Lung (tissue), 11 donors: ENCODE measurements at regions not wholly inside any gene's neighbourhood (a gene's known extent, or its start where the extent isn't known, plus 50 kb on each side); places are given as distances from the start of the nearest gene placed in this dataset.

Experiments
- ATAC-seq: fragments of 200-7000 bp; cut with Tn5 transposase; one replicate; pipeline ENCODE4 v1.9.1; 2020; ENCODE audit warnings: moderate number of reproducible peaks; ENCODE audit not compliant: insufficient read depth, low FRiP score
- DNase-seq, 3 donors: peaks; one replicate each; pipeline ENCODE4 v3.0.0-alpha.2; 2013 to 2017
- H3K27ac ChIP-seq, 2 donors: one replicate each; pipeline ENCODE4 v1.5.1; 2013; ENCODE audit warnings: mild to moderate bottlenecking in 2 of 2, moderate library complexity in 2 of 2, control low read depth in 1 of 2, inconsistent platforms in 1 of 2, low read depth in 1 of 2, low read length in 1 of 2
- H3K27me3 ChIP-seq, 3 donors: one replicate each; pipeline ENCODE4 v1.5.1; 2013; ENCODE audit warnings: low read length in 2 of 3; ENCODE audit not compliant: control insufficient read depth in 3 of 3, insufficient read depth in 3 of 3
- H3K36me3 ChIP-seq, 4 donors: one replicate each; pipeline ENCODE4 v1.5.1; 2013; ENCODE audit warnings: low read length in 4 of 4, mild to moderate bottlenecking in 1 of 4, moderate library complexity in 1 of 4; ENCODE audit not compliant: control insufficient read depth in 4 of 4, insufficient read depth in 4 of 4
- H3K4me1 ChIP-seq, 5 donors: one replicate each; pipeline ENCODE4 v1.5.1; 2013; ENCODE audit warnings: low read length in 5 of 5, mild to moderate bottlenecking in 2 of 5, moderate library complexity in 1 of 5; ENCODE audit not compliant: control insufficient read depth in 5 of 5, insufficient read depth in 5 of 5
- H3K4me3 ChIP-seq: one replicate; pipeline ENCODE4 v1.5.1; 2013; ENCODE audit warnings: mild to moderate bottlenecking, control low read depth, moderate library complexity
- H3K9ac ChIP-seq, 2 donors: one replicate each; pipeline ENCODE4 v1.5.1; 2013; ENCODE audit warnings: low read length in 2 of 2, control low read depth in 1 of 2; ENCODE audit not compliant: insufficient read depth in 1 of 2
- H3K9me3 ChIP-seq, 4 donors: one replicate each; pipeline ENCODE4 v1.5.1; 2013; ENCODE audit warnings: low read length in 3 of 4, mild to moderate bottlenecking in 1 of 4, moderate library complexity in 1 of 4; ENCODE audit not compliant: control insufficient read depth in 4 of 4, insufficient read depth in 3 of 4
- CTCF ChIP-seq: IDR thresholded peaks from 2 replicates; pipeline ENCODE4 v1.5.1; 2012; ENCODE audit warnings: mild to moderate bottlenecking; ENCODE audit errors: control extremely low read depth, extremely low read depth
- WGBS, 2 donors: extraction: QIAGEN DNeasy Blood & Tissue Kit; methylation state at CpG; one replicate each; pipeline ENCODE4 v1.1.7; 2013; 5-methylcytosine and 5-hydroxymethylcytosine counted together
- donor health status: control.
- donor health status: control.
- donor health status: Bipolar disorder and iron deficiency.
- donor health status: healthy.
- donor health status: DM: yes; HTN: yes; CAD: no.

- no peak overlapping the region for H3K9ac ChIP-seq
- H3K4me1 ChIP-seq, result peaks cover 0 to 10% (median 0%) of the 10 kb centered on the region in 5 donors
- no peaks in the 10 kb centered on the region for H3K36me3 ChIP-seq
- 30 to 47% methylated on average over 2 of the region's 2 CpGs for WGBS, 2 donors
- H3K4me3 ChIP-seq, result no peak overlapping the region
- no peaks in the 10 kb centered on the region for H3K27me3 ChIP-seq
- DNase-seq, result peak in 2 of 3 donors; percentile 61 to 70
- H3K9me3 ChIP-seq, result no peaks in the 10 kb centered on the region
- TF ChIP-seq CTCF, result no peak
- no peak overlapping the region for H3K27ac ChIP-seq
- ATAC-seq, result no peak
Observed at GRCh38 chr15:93942269-93942694, 289.1 kb upstream of the MCTP2 start.

- TF ChIP-seq CTCF, result no peak
- 81 to 89% methylated on average over 4 of the region's 4 CpGs for WGBS, 2 donors
- ATAC-seq, result no peak
Observed at GRCh38 chr15:93941697-93942096, 289.7 kb upstream of the MCTP2 start.

GRCh38 chr15:93940226-93940625, 291.1 kb upstream of the MCTP2 start:
- WGBS, 2 donors, result 64 to 100% methylated on average over 1 of the region's 1 CpG
- ATAC-seq, result no peak

More at GRCh38 chr15:93941697-93942096, 289.7 kb upstream of the MCTP2 start:
- no peak overlapping the region for H3K4me3 ChIP-seq
- H3K9ac ChIP-seq, result no peak overlapping the region
- peaks cover 0 to 10% (median 0%) of the 10 kb centered on the region in 5 donors for H3K4me1 ChIP-seq
- H3K27me3 ChIP-seq, result no peaks in the 10 kb centered on the region
- H3K36me3 ChIP-seq, result no peaks in the 10 kb centered on the region
- H3K27ac ChIP-seq, result no peak overlapping the region
- no peak for DNase-seq
- H3K9me3 ChIP-seq, result no peaks in the 10 kb centered on the region

More at GRCh38 chr15:93940226-93940625, 291.1 kb upstream of the MCTP2 start:
- DNase-seq, result no peak
- TF ChIP-seq CTCF, result no peak
- H3K27ac ChIP-seq, result no peak overlapping the region
- H3K9ac ChIP-seq, result no peak overlapping the region
- no peaks in the 10 kb centered on the region for H3K9me3 ChIP-seq
- H3K4me1 ChIP-seq, result peaks cover 0 to 10% (median 0%) of the 10 kb centered on the region in 5 donors
- H3K27me3 ChIP-seq, result no peaks in the 10 kb centered on the region
- no peaks in the 10 kb centered on the region for H3K36me3 ChIP-seq
- H3K4me3 ChIP-seq, result no peak overlapping the region
